HepG2 (cell line): ENCODE measurements at regions not wholly inside any gene's neighbourhood (a gene's known extent, or its start where the extent isn't known, plus 50 kb on each side); places are given as distances from the start of the nearest gene placed in this dataset.

Experiments used
- ATAC-seq: fragments of 200-7000 bp; cut with Tn5 transposase; 3 replicates; pipeline ENCODE4 v1.9.1; 2020; ENCODE audit warnings: mild to moderate bottlenecking, moderate library complexity
- BruUV-seq: library from RNA; stranded (reverse); fragments of 400-500 nt; replicated peaks from 2 replicates; lab custom pipeline; 2021; lab: Mats Ljungman, UMichigan
- CTCF ChIA-PET: fragments of 300-600 bp; formaldehyde crosslinking; extraction: SDS; loops from one replicate; lab custom pipeline; 2021; ENCODE audit warnings: low total read pairs, inconsistent platforms, low intra/inter-chr PET ratio; lab: Yijun Ruan, JAX
- POLR2A ChIA-PET: fragments of 350-600 bp; sonication (Branson Sonifier 250); formaldehyde crosslinking; loops from one replicate; lab custom pipeline; 2020; ENCODE audit warnings: antibody characterized with exemption, inconsistent platforms; lab: Yijun Ruan, JAX
- DNase-seq: peaks from one replicate; pipeline ENCODE4 v3.0.0-alpha.2; 2015; ENCODE audit warnings: low spot score
- FAIRE-seq: peaks from 3 replicates; lab custom pipeline; 2011; peaks lifted over from hg19 to GRCh38; lab: Jason Lieb, UNC
- H2AFZ ChIP-seq: one replicate; pipeline ENCODE4 v1.6.1; 2011; ENCODE audit warnings: low read length, inconsistent platforms
- H3K27ac ChIP-seq: fragments of 300-600 bp; 3 replicates; pipeline ENCODE4 v1.8.0; 2011; ENCODE audit warnings: mixed run types, mild to moderate bottlenecking, mixed read lengths, low read length, inconsistent platforms; ENCODE audit not compliant: insufficient read depth; ENCODE audit errors: extremely low read length
- H3K27me3 ChIP-seq, 2 experiments: fragments of 200-600 bp in 1 of 2; 2 replicates in 1 of 2; 3 replicates in 1 of 2; pipeline versions ENCODE4 v1.6.0 to v1.8.0; 2011; ENCODE audit warnings: low read length in 2 of 2, mild to moderate bottlenecking in 2 of 2, moderate library complexity in 2 of 2, inconsistent platforms in 1 of 2; ENCODE audit not compliant: insufficient read depth in 2 of 2, control insufficient read depth in 1 of 2
- H3K36me3 ChIP-seq, 2 experiments: fragments of 200-600 bp in 1 of 2; replicated peaks in 1 of 2; 2 replicates in 1 of 2; 3 replicates in 1 of 2; pipeline versions ENCODE4 v1.5.1 to v1.8.0; 2011; ENCODE audit warnings: low read length in 2 of 2, inconsistent platforms in 1 of 2; ENCODE audit not compliant: insufficient read depth in 2 of 2, control insufficient read depth in 1 of 2
- H3K4me1 ChIP-seq: 2 replicates; pipeline ENCODE4 v1.5.1; 2012; ENCODE audit warnings: low read length, inconsistent platforms; ENCODE audit not compliant: insufficient read depth
- H3K4me2 ChIP-seq: 2 replicates; pipeline ENCODE4 v1.6.0; 2011; ENCODE audit warnings: low read depth, low read length, inconsistent platforms
- H3K4me3 ChIP-seq, 3 experiments: fragments of 200-600 bp in 1 of 3; sonication (generic), shearing (Covaris generic) in 1 of 3; replicated peaks in 1 of 3; 2 replicates each; pipeline ENCODE4 v1.5.1; 2011 to 2016; ENCODE audit warnings: low read length in 3 of 3, inconsistent platforms in 2 of 3, low read depth in 2 of 3, mild to moderate bottlenecking in 2 of 3, control low read depth in 1 of 3, mixed read lengths in 1 of 3; ENCODE audit not compliant: insufficient read depth in 1 of 3
- H3K79me2 ChIP-seq: one replicate; pipeline ENCODE4 v1.6.1; 2011; ENCODE audit warnings: low read length, inconsistent platforms; ENCODE audit not compliant: insufficient read depth
- H3K9ac ChIP-seq: 2 replicates; pipeline ENCODE4 v1.6.0; 2011; ENCODE audit warnings: mild to moderate bottlenecking, low read depth, low read length, inconsistent platforms; ENCODE audit not compliant: insufficient read depth
- H3K9me3 ChIP-seq: 2 replicates; pipeline ENCODE4 v1.5.1; 2012; ENCODE audit warnings: mild to moderate bottlenecking, low read length
- H4K20me1 ChIP-seq: 2 replicates; pipeline ENCODE4 v1.6.0; 2011; ENCODE audit warnings: inconsistent platforms, mild to moderate bottlenecking, low read length, moderate library complexity; ENCODE audit not compliant: insufficient read depth
- AKNA ChIP-seq: sonication (generic); formaldehyde crosslinking; IDR thresholded peaks from 2 replicates; pipeline ENCODE4 v1.4.0; 2020; ENCODE audit warnings: missing genetic modification reagents, borderline replicate concordance
- ATF6 ChIP-seq: sonication (generic); formaldehyde crosslinking; conservative IDR thresholded peaks from 2 replicates; pipeline ENCODE4 v1.4.0; 2020; ENCODE audit warnings: missing genetic modification reagents
- CCDC6 ChIP-seq: sonication (generic); formaldehyde crosslinking; IDR thresholded peaks from 2 replicates; pipeline ENCODE4 v1.8.1; 2022; ENCODE audit warnings: mild to moderate bottlenecking, missing genetic modification reagents, moderate library complexity
- CENPX ChIP-seq: sonication (generic); formaldehyde crosslinking; IDR thresholded peaks from 2 replicates; pipeline ENCODE4 v1.9.0; 2021; ENCODE audit warnings: mild to moderate bottlenecking, missing genetic modification reagents, moderate library complexity
- HIVEP1 ChIP-seq: sonication (generic); formaldehyde crosslinking; IDR thresholded peaks from 2 replicates; pipeline ENCODE4 v1.4.0; 2020; ENCODE audit warnings: mild to moderate bottlenecking, missing genetic modification reagents
- MEIS1 ChIP-seq: sonication (generic); formaldehyde crosslinking; IDR thresholded peaks from 2 replicates; pipeline ENCODE4 v1.9.0; 2021; ENCODE audit warnings: mild to moderate bottlenecking, missing genetic modification reagents, moderate library complexity, borderline replicate concordance
- ZNF501 ChIP-seq: sonication (generic); formaldehyde crosslinking; IDR thresholded peaks from 2 replicates; pipeline ENCODE4 v1.5.1; 2020; ENCODE audit warnings: mild to moderate bottlenecking, moderate library complexity, missing genetic modification reagents
- ZNF577 ChIP-seq: sonication (generic); formaldehyde crosslinking; IDR thresholded peaks from 2 replicates; pipeline ENCODE4 v1.4.0; 2020; ENCODE audit warnings: mild to moderate bottlenecking, low read depth, missing genetic modification reagents, borderline replicate concordance
- WGBS: methylation state at CpG from one replicate; pipeline ENCODE4 v1.1.6; 2017; ENCODE audit warnings: low lambda C conversion rate; 5-methylcytosine and 5-hydroxymethylcytosine counted together
- in situ Hi-C: cut with HindIII; loops from 2 replicates; pipeline ENCODE4 v1.10.0; 2017; ENCODE audit warnings: low pct_unique_long_range_greater_than_20kb; ENCODE audit not compliant: extremely low pct_ligation_motif_present
- intact Hi-C: fragments of 100-400 bp; cut with micrococcal nuclease; formaldehyde crosslinking; loops from one replicate; pipeline ENCODE4 v1.10.0; 2022; ENCODE audit not compliant: unreplicated experiment

- ChIA-PET POLR2A (no interaction called here), CTCF (no interaction called here)
- Histone ChIP-seq H2AFZ (no peak overlapping the region), H3K4me3 (no peak overlapping the region), H3K36me3 (no peaks in the 10 kb centered on the region), H3K27me3 (no peaks in the 10 kb centered on the region; a peak in 1 of 5 replicates), H4K20me1 (no peaks in the 10 kb centered on the region), H3K4me1 (no peaks in the 10 kb centered on the region), H3K4me2 (no peak overlapping the region), H3K79me2 (no peaks in the 10 kb centered on the region), H3K9me3 (no peaks in the 10 kb centered on the region), H3K27ac (no peak overlapping the region), H3K9ac (no peak overlapping the region)
- intact Hi-C loops (loop anchor here (5.0 kb wide), 1 partner anchor 519 kb away; no protein-coding TSS in a partner anchor), in situ Hi-C loops (no loop called here)
- DNase-seq (no peak), ATAC-seq (no peak), FAIRE-seq (no peak)
- BruUV-seq, result no TSS peak
- TF ChIP-seq MEIS1 (CRISPR knock-in tag), result no peak
- TF ChIP-seq HIVEP1, result no peak
- TF ChIP-seq AKNA (CRISPR knock-in tag), result no peak
- no peak for TF ChIP-seq CCDC6 (CRISPR knock-in tag)
- TF ChIP-seq ATF6 (CRISPR knock-in tag), result no peak
- no peak for TF ChIP-seq ZNF501 (CRISPR knock-in tag)
- TF ChIP-seq ZNF577, result no peak
- no peak for TF ChIP-seq CENPX (CRISPR knock-in tag)
- 22% methylated on average over 5 of the region's 5 CpGs for WGBS
Measured at GRCh38 chr3:65233561-65233960, 545.8 kb upstream of the ADAMTS9 start.
